Hepatocyte (in vitro differentiated cells): ENCODE measurements at regions not wholly inside any gene's neighbourhood (a gene's known extent, or its start where the extent isn't known, plus 50 kb on each side); places are given as distances from the start of the nearest gene placed in this dataset.

Experiments
- CTCF ChIP-seq: fragments of 200-600 bp; sonication (generic); IDR thresholded peaks from 2 replicates; pipeline ENCODE4 v1.5.1; 2016; ENCODE audit warnings: antibody characterized with exemption, mild to moderate bottlenecking; ENCODE audit not compliant: poor library complexity
- EZH2 ChIP-seq: fragments of 200-600 bp; sonication (generic); IDR thresholded peaks from 2 replicates; pipeline ENCODE4 v1.6.1; 2016; ENCODE audit warnings: antibody characterized with exemption, mild to moderate bottlenecking, borderline replicate concordance

DNA sequence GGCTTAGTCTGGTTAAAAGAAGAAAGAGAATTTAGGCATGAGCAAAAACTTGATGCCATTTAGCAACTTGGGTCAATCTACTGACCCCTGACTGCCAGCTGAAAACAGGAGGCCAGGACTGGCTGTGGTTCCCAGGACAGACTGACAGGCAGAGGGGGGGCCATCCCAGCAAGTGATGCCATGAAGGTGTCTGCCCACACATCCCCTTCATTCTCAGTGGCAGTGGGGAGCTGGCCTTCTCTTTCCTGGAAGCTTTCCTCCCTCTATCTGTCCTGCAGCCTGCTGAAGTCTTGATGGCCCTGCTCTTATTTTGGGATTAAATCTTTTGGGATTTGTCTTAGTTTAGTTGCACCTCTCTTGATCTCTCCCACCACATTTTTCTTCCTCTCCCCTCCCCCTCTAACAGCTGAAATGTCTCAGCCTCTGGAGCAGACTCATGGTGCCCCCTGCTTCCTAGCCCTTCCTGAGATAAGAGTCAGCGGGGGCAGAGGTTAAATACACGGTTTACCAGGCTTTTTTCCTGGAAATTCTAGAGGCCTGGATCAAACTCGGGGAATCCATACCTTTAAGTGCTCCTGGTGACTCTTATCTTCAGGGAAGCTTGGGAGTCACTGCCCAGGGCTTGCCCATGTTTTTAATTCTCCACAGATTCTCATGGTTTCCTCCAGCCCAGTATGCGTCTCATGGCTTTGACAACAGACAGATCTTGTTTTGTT, 99.5 kb upstream of the TSPAN2 start:
- TF ChIP-seq CTCF, result no peak
- TF ChIP-seq EZH2, result no peak
